Smooth muscle cell of the brain vasculature (primary cell): ENCODE measurements at regions not wholly inside any gene's neighbourhood (a gene's known extent, or its start where the extent isn't known, plus 50 kb on each side); places are given as distances from the start of the nearest gene placed in this dataset.

Experiments used
- DNase-seq: peaks from one replicate; pipeline ENCODE4 v3.0.0-alpha.2; 2012; ENCODE audit warnings: low read depth, low spot score

DNA sequence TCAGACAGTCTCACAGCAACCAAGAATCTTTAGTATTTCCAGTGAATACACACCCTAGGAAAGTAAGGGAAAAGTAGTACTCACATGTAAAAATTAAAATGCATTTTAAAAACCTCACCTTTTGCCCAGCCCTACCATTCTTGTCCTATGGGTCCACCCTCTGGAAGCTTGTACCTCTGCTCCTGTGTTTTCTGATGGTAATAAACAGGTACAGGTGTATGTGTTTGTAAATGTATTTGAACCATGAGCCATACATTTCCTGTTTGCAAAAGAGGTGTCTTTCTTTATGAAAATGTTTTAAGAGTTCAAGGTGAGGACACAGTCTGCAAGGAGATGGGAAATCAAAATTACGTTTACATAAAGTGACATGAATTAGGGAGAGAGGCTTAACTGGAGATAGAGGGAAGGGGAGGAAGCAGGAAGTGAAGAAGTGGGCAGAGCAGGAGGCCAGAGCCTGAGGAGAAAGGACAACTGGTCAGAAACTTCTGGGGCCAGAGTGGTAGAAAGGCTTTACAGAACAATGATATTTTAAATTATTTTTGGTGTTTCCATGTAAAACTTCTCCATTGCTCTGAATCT, 52.0 kb upstream of the IVNS1ABP start:
- no peak for DNase-seq

DNA sequence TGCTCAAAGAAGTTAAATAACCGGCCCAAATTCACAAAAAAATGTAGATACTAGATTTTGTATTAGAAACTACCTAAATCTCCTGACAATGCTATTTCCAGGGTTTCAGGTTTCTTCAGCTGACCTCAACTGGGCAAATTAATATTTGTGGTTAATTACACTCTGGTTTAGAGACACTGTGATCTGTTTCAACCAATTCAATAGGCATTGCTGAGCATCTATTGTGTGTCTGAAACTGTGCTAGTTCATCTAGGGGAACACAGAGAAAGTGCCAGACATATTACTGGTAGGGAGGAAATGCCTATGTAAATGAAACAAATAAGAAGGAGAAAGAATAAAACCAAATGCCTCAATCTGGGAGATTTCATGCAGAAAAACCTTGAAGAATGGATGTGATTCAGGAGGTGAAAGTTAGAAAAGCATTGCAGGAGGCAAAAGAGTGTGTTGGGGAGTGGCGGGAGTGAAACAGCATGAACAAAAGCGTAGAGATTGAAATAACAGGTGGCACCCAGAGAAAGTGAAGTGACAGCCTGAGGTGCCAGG, 51.3 kb upstream of the IVNS1ABP start:
- no peak for DNase-seq

DNA sequence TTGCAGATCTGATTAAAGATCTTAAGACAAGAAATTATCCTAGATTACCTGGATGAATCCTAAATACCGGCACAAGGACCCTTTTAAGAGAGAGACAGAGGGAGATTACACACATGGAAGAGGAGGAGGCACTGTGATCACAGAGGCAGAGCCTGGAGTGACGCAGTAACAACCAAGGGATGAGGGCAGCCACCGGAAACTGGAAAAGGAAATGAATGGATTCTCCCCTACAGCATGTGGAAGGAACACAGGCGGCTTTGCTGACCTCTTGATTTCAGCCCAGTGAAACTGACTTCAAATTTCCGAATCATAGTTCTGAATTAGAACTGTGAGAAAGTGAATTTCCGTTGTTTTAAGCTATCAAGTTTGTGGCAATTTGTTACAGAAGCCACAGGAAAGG, 50.2 kb upstream of the IVNS1ABP start:
- DNase-seq: no peak
